ENCODE measurements at regions not wholly inside any gene's neighbourhood (a gene's known extent, or its start where the extent isn't known, plus 50 kb on each side); places are given as distances from the start of the nearest gene placed in this dataset.

GRCh38 chr4:148893095-148893494 lies 450.9 kb upstream of the NR3C2 start:
- H3K27me3 ChIP-seq (ENCODE audit: control insufficient read depth, insufficient read depth, low read length): no peaks in the 10 kb centered on the region

GRCh38 chr4:148883891-148884290 lies 441.7 kb upstream of the NR3C2 start:
- H3K9me3 ChIP-seq (ENCODE audit: control insufficient read depth, insufficient read depth, low read depth, low read length): no peaks in the 10 kb centered on the region
- TF ChIP-seq EZH2 (IDR thresholded peaks at IDR 0.05; ENCODE audit: low read length, missing control alignments) (no peak), CTCF (conservative IDR thresholded peaks at IDR 0.05 in 1 of 2, IDR thresholded peaks at IDR 0.05 in 1 of 2; ENCODE audit: low read depth in 1 of 2, low read length in 2 of 2) (no peak)
- no peak overlapping the region for H3K9ac ChIP-seq (ENCODE audit: insufficient read depth, low read length)
- H3K27ac ChIP-seq (ENCODE audit: insufficient read depth, low read length): no peak overlapping the region
- H3K4me2 ChIP-seq (ENCODE audit: extremely low read depth, insufficient read depth, low read length): no peak overlapping the region
- H4K20me1 ChIP-seq (ENCODE audit: control insufficient read depth, extremely low read depth, insufficient read depth, low read length): no peaks in the 10 kb centered on the region
- no peak overlapping the region for H3K4me3 ChIP-seq (replicated peaks in 1 of 4; ENCODE audit: control extremely low read depth in 1 of 4, insufficient read depth in 1 of 4, low read depth in 3 of 4, low read length in 4 of 4)
- H2AFZ ChIP-seq (ENCODE audit: low read length): no peak overlapping the region
- no peaks in the 10 kb centered on the region for H3K79me2 ChIP-seq (ENCODE audit: control insufficient read depth, insufficient read depth, low read length)
- no peak for DNase-seq (ENCODE audit: low read depth in 2 of 2)
- H3K27me3 ChIP-seq (ENCODE audit: control insufficient read depth, insufficient read depth, low read length): no peaks in the 10 kb centered on the region
- no peaks in the 10 kb centered on the region for H3K4me1 ChIP-seq (ENCODE audit: control insufficient read depth, extremely low read depth, insufficient read depth, low read length)
- no peaks in the 10 kb centered on the region for H3K36me3 ChIP-seq (ENCODE audit: control insufficient read depth, insufficient read depth, low read length)

More at GRCh38 chr4:148893095-148893494, 450.9 kb upstream of the NR3C2 start:
- Histone ChIP-seq H3K4me2 (ENCODE audit: extremely low read depth, insufficient read depth, low read length) (no peak overlapping the region), H3K79me2 (ENCODE audit: control insufficient read depth, insufficient read depth, low read length) (no peaks in the 10 kb centered on the region), H2AFZ (ENCODE audit: low read length) (no peak overlapping the region), H3K27ac (ENCODE audit: insufficient read depth, low read length) (no peak overlapping the region), H3K36me3 (ENCODE audit: control insufficient read depth, insufficient read depth, low read length) (no peaks in the 10 kb centered on the region), H3K9me3 (ENCODE audit: control insufficient read depth, insufficient read depth, low read depth, low read length) (no peaks in the 10 kb centered on the region), H3K4me1 (ENCODE audit: control insufficient read depth, extremely low read depth, insufficient read depth, low read length) (no peaks in the 10 kb centered on the region), H3K4me3 (replicated peaks in 1 of 4; ENCODE audit: control extremely low read depth in 1 of 4, insufficient read depth in 1 of 4, low read depth in 3 of 4, low read length in 4 of 4) (no peak overlapping the region), H3K9ac (ENCODE audit: insufficient read depth, low read length) (no peak overlapping the region), H4K20me1 (ENCODE audit: control insufficient read depth, extremely low read depth, insufficient read depth, low read length) (no peaks in the 10 kb centered on the region)
- TF ChIP-seq CTCF (conservative IDR thresholded peaks at IDR 0.05 in 1 of 2, IDR thresholded peaks at IDR 0.05 in 1 of 2; ENCODE audit: low read depth in 1 of 2, low read length in 2 of 2) (no peak), EZH2 (IDR thresholded peaks at IDR 0.05; ENCODE audit: low read length, missing control alignments) (no peak)
- DNase-seq (ENCODE audit: low read depth in 2 of 2): no peak

GRCh38 chr4:148883435-148883834 lies 441.2 kb upstream of the NR3C2 start:
- Histone ChIP-seq H3K4me1 (ENCODE audit: control insufficient read depth, extremely low read depth, insufficient read depth, low read length) (no peaks in the 10 kb centered on the region), H3K27me3 (ENCODE audit: control insufficient read depth, insufficient read depth, low read length) (no peaks in the 10 kb centered on the region), H3K4me3 (replicated peaks in 1 of 4; ENCODE audit: control extremely low read depth in 1 of 4, insufficient read depth in 1 of 4, low read depth in 3 of 4, low read length in 4 of 4) (no peak overlapping the region), H4K20me1 (ENCODE audit: control insufficient read depth, extremely low read depth, insufficient read depth, low read length) (no peaks in the 10 kb centered on the region), H2AFZ (ENCODE audit: low read length) (no peak overlapping the region), H3K9me3 (ENCODE audit: control insufficient read depth, insufficient read depth, low read depth, low read length) (no peaks in the 10 kb centered on the region), H3K79me2 (ENCODE audit: control insufficient read depth, insufficient read depth, low read length) (no peaks in the 10 kb centered on the region), H3K36me3 (ENCODE audit: control insufficient read depth, insufficient read depth, low read length) (no peaks in the 10 kb centered on the region), H3K27ac (ENCODE audit: insufficient read depth, low read length) (no peak overlapping the region), H3K4me2 (ENCODE audit: extremely low read depth, insufficient read depth, low read length) (no peak overlapping the region), H3K9ac (ENCODE audit: insufficient read depth, low read length) (no peak overlapping the region)
- DNase-seq (ENCODE audit: low read depth in 2 of 2): no peak
- TF ChIP-seq CTCF (conservative IDR thresholded peaks at IDR 0.05 in 1 of 2, IDR thresholded peaks at IDR 0.05 in 1 of 2; ENCODE audit: low read depth in 1 of 2, low read length in 2 of 2) (no peak), EZH2 (IDR thresholded peaks at IDR 0.05; ENCODE audit: low read length, missing control alignments) (no peak)
